Liver (tissue), 3 donors: ENCODE measurements at regions not wholly inside any gene's neighbourhood (a gene's known extent, or its start where the extent isn't known, plus 50 kb on each side); places are given as distances from the start of the nearest gene placed in this dataset.
"Not testable (repeated sequence)": the region's sequence is repeated elsewhere in the genome, so short reads cannot be mapped to it uniquely, and the experiment has no call there.

Experiments used
- FOXA1 ChIP-seq: IDR thresholded peaks from 2 replicates; pipeline ENCODE4 v1.6.1; 2016; ENCODE audit warnings: antibody characterized with exemption
- GABPA ChIP-seq, 2 donors: IDR thresholded peaks in 1 of 2; conservative IDR thresholded peaks in 1 of 2; 2 replicates each; pipeline ENCODE4 v1.6.1; 2016; ENCODE audit warnings: antibody characterized with exemption in 2 of 2, mild to moderate bottlenecking in 1 of 2, moderate library complexity in 1 of 2
- HNF4A ChIP-seq, 2 donors: conservative IDR thresholded peaks; 2 replicates each; pipeline ENCODE4 v1.6.1; 2016; ENCODE audit warnings: antibody characterized with exemption in 2 of 2, mild to moderate bottlenecking in 2 of 2
- HNF4G ChIP-seq: IDR thresholded peaks from 2 replicates; pipeline ENCODE4 v1.6.1; 2016; ENCODE audit warnings: antibody characterized with exemption
- JUND ChIP-seq, 2 donors: IDR thresholded peaks; 2 replicates each; pipeline ENCODE4 v1.6.1; 2016; ENCODE audit warnings: antibody characterized with exemption in 2 of 2
- RAD21 ChIP-seq, 2 donors: IDR thresholded peaks; 2 replicates each; pipeline ENCODE4 v1.6.1; 2016; ENCODE audit warnings: antibody characterized with exemption in 2 of 2, mild to moderate bottlenecking in 2 of 2
- RXRA ChIP-seq, 2 donors: IDR thresholded peaks; 2 replicates each; pipeline ENCODE4 v1.6.1; 2017 to 2018; ENCODE audit warnings: antibody characterized with exemption in 2 of 2, mild to moderate bottlenecking in 1 of 2
- SP1 ChIP-seq: IDR thresholded peaks from 2 replicates; pipeline ENCODE4 v1.6.1; 2018; ENCODE audit warnings: antibody characterized with exemption, mild to moderate bottlenecking
- TAF1 ChIP-seq: conservative IDR thresholded peaks from 2 replicates; pipeline ENCODE4 v1.6.1; 2016; ENCODE audit warnings: antibody characterized with exemption, mild to moderate bottlenecking
- TF ChIP-seq, protein P1 (sequence below): fragments of 150-350 bp; IDR thresholded peaks from 2 replicates; pipeline ENCODE4 v1.5.1; 2017; ENCODE audit warnings: improper control_type of control experiment, low read depth, low read length; ENCODE audit not compliant: missing input control
- TF ChIP-seq, protein P2 (sequence below): IDR thresholded peaks from 2 replicates; pipeline ENCODE4 v1.6.1; 2016; ENCODE audit warnings: antibody characterized with exemption
- TF ChIP-seq, protein P3 (sequence below): IDR thresholded peaks from 2 replicates; pipeline ENCODE4 v1.6.1; 2016; ENCODE audit warnings: antibody characterized with exemption
- TF ChIP-seq, protein P4 (sequence below): IDR thresholded peaks from 2 replicates; pipeline ENCODE4 v1.6.1; 2016; ENCODE audit warnings: antibody characterized with exemption, mild to moderate bottlenecking
- TF ChIP-seq, protein P5 (sequence below): IDR thresholded peaks from 2 replicates; pipeline ENCODE4 v1.6.1; 2016; ENCODE audit warnings: antibody characterized with exemption
- donor health status: healthy.
- donor health status: healthy.

DNA sequence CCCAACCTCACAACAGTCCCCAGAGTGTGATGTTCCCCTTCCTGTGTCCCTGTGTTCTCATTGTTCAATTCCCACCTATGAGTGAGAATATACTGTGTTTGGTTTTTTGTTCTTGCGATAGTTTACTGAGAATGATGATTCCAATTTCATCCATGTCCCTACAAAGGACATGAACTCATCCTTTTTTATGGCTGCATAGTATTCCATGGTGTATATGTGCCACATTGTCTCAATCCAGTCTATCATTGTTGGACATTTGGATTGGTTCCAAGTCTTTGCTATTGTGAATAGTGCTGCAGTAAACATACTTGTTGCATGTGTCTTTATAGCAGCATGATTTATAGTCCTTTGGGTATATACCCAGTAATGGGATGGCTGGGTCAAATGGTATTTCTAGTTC, 152.6 kb downstream of the GOLGA6L4 start:
- not testable (repeated sequence) for TF ChIP-seq RAD21 (IDR thresholded peaks at IDR 0.05); RXRA (IDR thresholded peaks at IDR 0.05); HNF4G; FOXA1; GABPA (IDR thresholded peaks at IDR 0.05 in 1 of 2, conservative IDR thresholded peaks at IDR 0.05 in 1 of 2); SP1; TAF1; HNF4A (conservative IDR thresholded peaks at IDR 0.05); JUND (IDR thresholded peaks at IDR 0.05)
- TF ChIP-seq, protein P1, sequence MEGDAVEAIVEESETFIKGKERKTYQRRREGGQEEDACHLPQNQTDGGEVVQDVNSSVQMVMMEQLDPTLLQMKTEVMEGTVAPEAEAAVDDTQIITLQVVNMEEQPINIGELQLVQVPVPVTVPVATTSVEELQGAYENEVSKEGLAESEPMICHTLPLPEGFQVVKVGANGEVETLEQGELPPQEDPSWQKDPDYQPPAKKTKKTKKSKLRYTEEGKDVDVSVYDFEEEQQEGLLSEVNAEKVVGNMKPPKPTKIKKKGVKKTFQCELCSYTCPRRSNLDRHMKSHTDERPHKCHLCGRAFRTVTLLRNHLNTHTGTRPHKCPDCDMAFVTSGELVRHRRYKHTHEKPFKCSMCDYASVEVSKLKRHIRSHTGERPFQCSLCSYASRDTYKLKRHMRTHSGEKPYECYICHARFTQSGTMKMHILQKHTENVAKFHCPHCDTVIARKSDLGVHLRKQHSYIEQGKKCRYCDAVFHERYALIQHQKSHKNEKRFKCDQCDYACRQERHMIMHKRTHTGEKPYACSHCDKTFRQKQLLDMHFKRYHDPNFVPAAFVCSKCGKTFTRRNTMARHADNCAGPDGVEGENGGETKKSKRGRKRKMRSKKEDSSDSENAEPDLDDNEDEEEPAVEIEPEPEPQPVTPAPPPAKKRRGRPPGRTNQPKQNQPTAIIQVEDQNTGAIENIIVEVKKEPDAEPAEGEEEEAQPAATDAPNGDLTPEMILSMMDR = not testable (repeated sequence)
- TF ChIP-seq, protein P2, sequence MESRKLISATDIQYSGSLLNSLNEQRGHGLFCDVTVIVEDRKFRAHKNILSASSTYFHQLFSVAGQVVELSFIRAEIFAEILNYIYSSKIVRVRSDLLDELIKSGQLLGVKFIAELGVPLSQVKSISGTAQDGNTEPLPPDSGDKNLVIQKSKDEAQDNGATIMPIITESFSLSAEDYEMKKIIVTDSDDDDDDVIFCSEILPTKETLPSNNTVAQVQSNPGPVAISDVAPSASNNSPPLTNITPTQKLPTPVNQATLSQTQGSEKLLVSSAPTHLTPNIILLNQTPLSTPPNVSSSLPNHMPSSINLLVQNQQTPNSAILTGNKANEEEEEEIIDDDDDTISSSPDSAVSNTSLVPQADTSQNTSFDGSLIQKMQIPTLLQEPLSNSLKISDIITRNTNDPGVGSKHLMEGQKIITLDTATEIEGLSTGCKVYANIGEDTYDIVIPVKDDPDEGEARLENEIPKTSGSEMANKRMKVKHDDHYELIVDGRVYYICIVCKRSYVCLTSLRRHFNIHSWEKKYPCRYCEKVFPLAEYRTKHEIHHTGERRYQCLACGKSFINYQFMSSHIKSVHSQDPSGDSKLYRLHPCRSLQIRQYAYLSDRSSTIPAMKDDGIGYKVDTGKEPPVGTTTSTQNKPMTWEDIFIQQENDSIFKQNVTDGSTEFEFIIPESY = not testable (repeated sequence)
- TF ChIP-seq, protein P3, sequence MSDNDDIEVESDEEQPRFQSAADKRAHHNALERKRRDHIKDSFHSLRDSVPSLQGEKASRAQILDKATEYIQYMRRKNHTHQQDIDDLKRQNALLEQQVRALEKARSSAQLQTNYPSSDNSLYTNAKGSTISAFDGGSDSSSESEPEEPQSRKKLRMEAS = not testable (repeated sequence)
- TF ChIP-seq, protein P4, sequence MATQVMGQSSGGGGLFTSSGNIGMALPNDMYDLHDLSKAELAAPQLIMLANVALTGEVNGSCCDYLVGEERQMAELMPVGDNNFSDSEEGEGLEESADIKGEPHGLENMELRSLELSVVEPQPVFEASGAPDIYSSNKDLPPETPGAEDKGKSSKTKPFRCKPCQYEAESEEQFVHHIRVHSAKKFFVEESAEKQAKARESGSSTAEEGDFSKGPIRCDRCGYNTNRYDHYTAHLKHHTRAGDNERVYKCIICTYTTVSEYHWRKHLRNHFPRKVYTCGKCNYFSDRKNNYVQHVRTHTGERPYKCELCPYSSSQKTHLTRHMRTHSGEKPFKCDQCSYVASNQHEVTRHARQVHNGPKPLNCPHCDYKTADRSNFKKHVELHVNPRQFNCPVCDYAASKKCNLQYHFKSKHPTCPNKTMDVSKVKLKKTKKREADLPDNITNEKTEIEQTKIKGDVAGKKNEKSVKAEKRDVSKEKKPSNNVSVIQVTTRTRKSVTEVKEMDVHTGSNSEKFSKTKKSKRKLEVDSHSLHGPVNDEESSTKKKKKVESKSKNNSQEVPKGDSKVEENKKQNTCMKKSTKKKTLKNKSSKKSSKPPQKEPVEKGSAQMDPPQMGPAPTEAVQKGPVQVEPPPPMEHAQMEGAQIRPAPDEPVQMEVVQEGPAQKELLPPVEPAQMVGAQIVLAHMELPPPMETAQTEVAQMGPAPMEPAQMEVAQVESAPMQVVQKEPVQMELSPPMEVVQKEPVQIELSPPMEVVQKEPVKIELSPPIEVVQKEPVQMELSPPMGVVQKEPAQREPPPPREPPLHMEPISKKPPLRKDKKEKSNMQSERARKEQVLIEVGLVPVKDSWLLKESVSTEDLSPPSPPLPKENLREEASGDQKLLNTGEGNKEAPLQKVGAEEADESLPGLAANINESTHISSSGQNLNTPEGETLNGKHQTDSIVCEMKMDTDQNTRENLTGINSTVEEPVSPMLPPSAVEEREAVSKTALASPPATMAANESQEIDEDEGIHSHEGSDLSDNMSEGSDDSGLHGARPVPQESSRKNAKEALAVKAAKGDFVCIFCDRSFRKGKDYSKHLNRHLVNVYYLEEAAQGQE = not testable (repeated sequence)
- TF ChIP-seq, protein P5, sequence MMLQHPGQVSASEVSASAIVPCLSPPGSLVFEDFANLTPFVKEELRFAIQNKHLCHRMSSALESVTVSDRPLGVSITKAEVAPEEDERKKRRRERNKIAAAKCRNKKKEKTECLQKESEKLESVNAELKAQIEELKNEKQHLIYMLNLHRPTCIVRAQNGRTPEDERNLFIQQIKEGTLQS = not testable (repeated sequence)
